ENCODE measurements at regions not wholly inside any gene's neighbourhood (a gene's known extent, or its start where the extent isn't known, plus 50 kb on each side); places are given as distances from the start of the nearest gene placed in this dataset.

DNA sequence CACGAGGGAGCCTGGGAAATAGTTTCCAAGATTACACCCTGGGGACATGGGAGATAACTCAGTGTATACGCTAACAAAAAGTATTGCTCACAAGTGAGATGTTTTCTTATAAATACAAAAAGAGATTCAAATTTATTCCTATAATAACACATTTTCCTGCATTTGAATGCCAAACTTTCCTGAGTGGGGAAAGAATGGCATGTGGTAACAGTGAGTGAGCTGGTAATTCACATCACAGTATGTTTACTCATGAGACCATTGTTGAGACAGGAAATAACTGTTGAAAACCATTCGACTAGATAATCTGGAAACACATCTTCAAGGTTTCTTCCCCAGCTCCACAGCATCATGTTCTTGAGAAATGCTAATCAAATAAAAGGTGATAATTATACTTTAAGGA lies 109.1 kb downstream of the TASL start:
- TF ChIP-seq, protein P1, sequence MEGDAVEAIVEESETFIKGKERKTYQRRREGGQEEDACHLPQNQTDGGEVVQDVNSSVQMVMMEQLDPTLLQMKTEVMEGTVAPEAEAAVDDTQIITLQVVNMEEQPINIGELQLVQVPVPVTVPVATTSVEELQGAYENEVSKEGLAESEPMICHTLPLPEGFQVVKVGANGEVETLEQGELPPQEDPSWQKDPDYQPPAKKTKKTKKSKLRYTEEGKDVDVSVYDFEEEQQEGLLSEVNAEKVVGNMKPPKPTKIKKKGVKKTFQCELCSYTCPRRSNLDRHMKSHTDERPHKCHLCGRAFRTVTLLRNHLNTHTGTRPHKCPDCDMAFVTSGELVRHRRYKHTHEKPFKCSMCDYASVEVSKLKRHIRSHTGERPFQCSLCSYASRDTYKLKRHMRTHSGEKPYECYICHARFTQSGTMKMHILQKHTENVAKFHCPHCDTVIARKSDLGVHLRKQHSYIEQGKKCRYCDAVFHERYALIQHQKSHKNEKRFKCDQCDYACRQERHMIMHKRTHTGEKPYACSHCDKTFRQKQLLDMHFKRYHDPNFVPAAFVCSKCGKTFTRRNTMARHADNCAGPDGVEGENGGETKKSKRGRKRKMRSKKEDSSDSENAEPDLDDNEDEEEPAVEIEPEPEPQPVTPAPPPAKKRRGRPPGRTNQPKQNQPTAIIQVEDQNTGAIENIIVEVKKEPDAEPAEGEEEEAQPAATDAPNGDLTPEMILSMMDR (IDR thresholded peaks at IDR 0.05): no peak
- no peak for TF ChIP-seq POLR2AphosphoS5 (IDR thresholded peaks at IDR 0.05)

Data from esophagus muscularis mucosa (tissue), 3 donors.